ENCODE measurements at regions not wholly inside any gene's neighbourhood (a gene's known extent, or its start where the extent isn't known, plus 50 kb on each side); places are given as distances from the start of the nearest gene placed in this dataset.

GRCh38 chr22:49476176-49476575 is 351.5 kb downstream of the BRD1 start:
- no peaks in the 10 kb centered on the region for H3K9me2 ChIP-seq (ENCODE audit: insufficient read depth)
- H3K79me2 ChIP-seq (ENCODE audit: insufficient read depth, low read length), result no peaks in the 10 kb centered on the region
- no peaks in the 10 kb centered on the region for H4K20me1 ChIP-seq (ENCODE audit: insufficient read depth)
- no peaks in the 10 kb centered on the region for H3K9me3 ChIP-seq (ENCODE audit: control insufficient read depth in 1 of 2, insufficient read depth in 1 of 2, low read depth in 1 of 2, low read length in 2 of 2)
- H3K4me3 ChIP-seq (replicated peaks in 1 of 2; ENCODE audit: low read depth in 1 of 2, low read length in 2 of 2), result no peak overlapping the region
- no peaks in the 10 kb centered on the region for H3K36me3 ChIP-seq (ENCODE audit: control insufficient read depth in 1 of 2, insufficient read depth in 2 of 2, low read length in 2 of 2)
- CTCF ChIA-PET, result no interaction called here
- BruUV-seq (replicated peaks), result no TSS peak
- no peak overlapping the region for H3K4me2 ChIP-seq (ENCODE audit: low read length)
- H3K27ac ChIP-seq (ENCODE audit: low read depth, low read length), result no peak overlapping the region
- H3K27me3 ChIP-seq (ENCODE audit: insufficient read depth, low read length), result no peaks in the 10 kb centered on the region
- H2AFZ ChIP-seq (ENCODE audit: low read depth, low read length, poor library complexity, severe bottlenecking), result no peak overlapping the region
- POLR2A ChIA-PET, result no interaction called here
- ATAC-seq (no peak), DNase-seq (ENCODE audit: low read depth, low spot score) (no peak)
- H3K4me1 ChIP-seq (ENCODE audit: control insufficient read depth in 1 of 2, insufficient read depth in 2 of 2, low read length in 2 of 2), result no peaks in the 10 kb centered on the region
- no peak overlapping the region for H3K9ac ChIP-seq (ENCODE audit: low read length)
- intact Hi-C loops (cut with micrococcal nuclease), result no loop called here
- RAD21 ChIA-PET (ENCODE audit: low non-redundant PET in 1 of 2, low total read pairs in 2 of 2, uncharacterized antibody in 2 of 2, unreplicated experiment in 2 of 2), result no interaction called here
- TF ChIP-seq CBX3 (IDR thresholded peaks at IDR 0.05; ENCODE audit: low read depth) (no peak), ZFX (IDR thresholded peaks at IDR 0.05) (no peak), CEBPB (IDR thresholded peaks at IDR 0.05; ENCODE audit: low read depth) (no peak), ELF1 (IDR thresholded peaks at IDR 0.05; ENCODE audit: borderline replicate concordance, low read depth) (no peak), ZBTB33 (IDR thresholded peaks at IDR 0.05; ENCODE audit: extremely low read depth, insufficient replicate concordance, low read length) (no peak)

DNA sequence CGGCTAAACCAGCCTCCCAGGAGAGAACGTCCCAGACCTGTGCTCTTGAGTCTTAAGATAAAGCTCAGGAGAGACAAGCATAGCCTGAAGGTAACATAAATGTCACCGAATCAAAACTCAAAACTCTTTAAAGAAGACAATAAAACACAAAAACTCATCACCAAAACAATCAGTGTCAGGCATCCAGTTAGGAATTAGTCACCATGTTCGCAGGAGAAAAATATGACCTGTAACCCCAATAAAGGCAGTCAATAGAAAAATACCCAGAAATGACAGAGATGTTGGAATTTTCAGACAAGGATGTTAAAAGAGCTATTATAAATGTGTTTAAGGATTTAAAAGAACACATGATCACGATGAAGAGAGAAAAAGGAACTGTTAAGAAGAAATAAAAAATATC is 352.4 kb downstream of the BRD1 start:
- Histone ChIP-seq H2AFZ (ENCODE audit: low read depth, low read length, poor library complexity, severe bottlenecking) (no peak overlapping the region), H3K9me2 (ENCODE audit: insufficient read depth) (no peaks in the 10 kb centered on the region), H3K4me3 (replicated peaks in 1 of 2; ENCODE audit: low read depth in 1 of 2, low read length in 2 of 2) (no peak overlapping the region), H3K4me2 (ENCODE audit: low read length) (no peak overlapping the region), H3K79me2 (ENCODE audit: insufficient read depth, low read length) (no peaks in the 10 kb centered on the region), H3K9ac (ENCODE audit: low read length) (no peak overlapping the region), H3K9me3 (ENCODE audit: control insufficient read depth in 1 of 2, insufficient read depth in 1 of 2, low read depth in 1 of 2, low read length in 2 of 2) (no peaks in the 10 kb centered on the region), H3K36me3 (ENCODE audit: control insufficient read depth in 1 of 2, insufficient read depth in 2 of 2, low read length in 2 of 2) (no peaks in the 10 kb centered on the region), H3K27ac (ENCODE audit: low read depth, low read length) (no peak overlapping the region), H3K4me1 (ENCODE audit: control insufficient read depth in 1 of 2, insufficient read depth in 2 of 2, low read length in 2 of 2) (no peaks in the 10 kb centered on the region), H3K27me3 (ENCODE audit: insufficient read depth, low read length) (no peaks in the 10 kb centered on the region), H4K20me1 (ENCODE audit: insufficient read depth) (no peaks in the 10 kb centered on the region)
- intact Hi-C loops (cut with micrococcal nuclease), result no loop called here
- ChIA-PET RAD21 (ENCODE audit: low non-redundant PET in 1 of 2, low total read pairs in 2 of 2, uncharacterized antibody in 2 of 2, unreplicated experiment in 2 of 2) (no interaction called here), POLR2A (interaction anchor here (0.8 kb wide), 1 partner anchor 12 kb away, joined by 3 read pairs; no protein-coding TSS in a partner anchor), CTCF (no interaction called here)
- no TSS peak for BruUV-seq (replicated peaks)
- DNase-seq (ENCODE audit: low read depth, low spot score) (no peak), ATAC-seq (no peak)
- TF ChIP-seq, protein P1, sequence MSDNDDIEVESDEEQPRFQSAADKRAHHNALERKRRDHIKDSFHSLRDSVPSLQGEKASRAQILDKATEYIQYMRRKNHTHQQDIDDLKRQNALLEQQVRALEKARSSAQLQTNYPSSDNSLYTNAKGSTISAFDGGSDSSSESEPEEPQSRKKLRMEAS (IDR thresholded peaks at IDR 0.05), result no peak
- TF ChIP-seq, protein P2, sequence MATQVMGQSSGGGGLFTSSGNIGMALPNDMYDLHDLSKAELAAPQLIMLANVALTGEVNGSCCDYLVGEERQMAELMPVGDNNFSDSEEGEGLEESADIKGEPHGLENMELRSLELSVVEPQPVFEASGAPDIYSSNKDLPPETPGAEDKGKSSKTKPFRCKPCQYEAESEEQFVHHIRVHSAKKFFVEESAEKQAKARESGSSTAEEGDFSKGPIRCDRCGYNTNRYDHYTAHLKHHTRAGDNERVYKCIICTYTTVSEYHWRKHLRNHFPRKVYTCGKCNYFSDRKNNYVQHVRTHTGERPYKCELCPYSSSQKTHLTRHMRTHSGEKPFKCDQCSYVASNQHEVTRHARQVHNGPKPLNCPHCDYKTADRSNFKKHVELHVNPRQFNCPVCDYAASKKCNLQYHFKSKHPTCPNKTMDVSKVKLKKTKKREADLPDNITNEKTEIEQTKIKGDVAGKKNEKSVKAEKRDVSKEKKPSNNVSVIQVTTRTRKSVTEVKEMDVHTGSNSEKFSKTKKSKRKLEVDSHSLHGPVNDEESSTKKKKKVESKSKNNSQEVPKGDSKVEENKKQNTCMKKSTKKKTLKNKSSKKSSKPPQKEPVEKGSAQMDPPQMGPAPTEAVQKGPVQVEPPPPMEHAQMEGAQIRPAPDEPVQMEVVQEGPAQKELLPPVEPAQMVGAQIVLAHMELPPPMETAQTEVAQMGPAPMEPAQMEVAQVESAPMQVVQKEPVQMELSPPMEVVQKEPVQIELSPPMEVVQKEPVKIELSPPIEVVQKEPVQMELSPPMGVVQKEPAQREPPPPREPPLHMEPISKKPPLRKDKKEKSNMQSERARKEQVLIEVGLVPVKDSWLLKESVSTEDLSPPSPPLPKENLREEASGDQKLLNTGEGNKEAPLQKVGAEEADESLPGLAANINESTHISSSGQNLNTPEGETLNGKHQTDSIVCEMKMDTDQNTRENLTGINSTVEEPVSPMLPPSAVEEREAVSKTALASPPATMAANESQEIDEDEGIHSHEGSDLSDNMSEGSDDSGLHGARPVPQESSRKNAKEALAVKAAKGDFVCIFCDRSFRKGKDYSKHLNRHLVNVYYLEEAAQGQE (IDR thresholded peaks at IDR 0.05; ENCODE audit: low read depth), result no peak
- TF ChIP-seq, protein P3, sequence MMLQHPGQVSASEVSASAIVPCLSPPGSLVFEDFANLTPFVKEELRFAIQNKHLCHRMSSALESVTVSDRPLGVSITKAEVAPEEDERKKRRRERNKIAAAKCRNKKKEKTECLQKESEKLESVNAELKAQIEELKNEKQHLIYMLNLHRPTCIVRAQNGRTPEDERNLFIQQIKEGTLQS (IDR thresholded peaks at IDR 0.05), result no peak
- TF ChIP-seq TCF7L2 (IDR thresholded peaks at IDR 0.05; ENCODE audit: borderline replicate concordance, extremely low read depth, insufficient read depth, insufficient read length) (no peak), FOSL1 (IDR thresholded peaks at IDR 0.05; ENCODE audit: low read depth) (no peak), ELF1 (IDR thresholded peaks at IDR 0.05; ENCODE audit: borderline replicate concordance, low read depth) (no peak), EZH2phosphoT487 (IDR thresholded peaks at IDR 0.05; ENCODE audit: borderline replicate concordance) (no peak), ZNF274 (IDR thresholded peaks at IDR 0.05; ENCODE audit: low read depth, low read length) (no peak), JUND (IDR thresholded peaks at IDR 0.05) (no peak), SP1 (IDR thresholded peaks at IDR 0.05; ENCODE audit: low read depth) (no peak), EZH2 (IDR thresholded peaks at IDR 0.05) (no peak), ZFX (IDR thresholded peaks at IDR 0.05) (no peak), SRF (IDR thresholded peaks at IDR 0.05; ENCODE audit: low read depth) (no peak), CEBPB (IDR thresholded peaks at IDR 0.05; ENCODE audit: low read depth) (no peak)
